GM21367 (cell line): ENCODE measurements at regions not wholly inside any gene's neighbourhood (a gene's known extent, or its start where the extent isn't known, plus 50 kb on each side); places are given as distances from the start of the nearest gene placed in this dataset.

ENCODE experiments used
- ATAC-seq: cut with Tn5 transposase; IDR thresholded peaks from one replicate; pipeline ENCODE4 v1.9.1; 2021; ENCODE audit not compliant: unreplicated experiment

DNA sequence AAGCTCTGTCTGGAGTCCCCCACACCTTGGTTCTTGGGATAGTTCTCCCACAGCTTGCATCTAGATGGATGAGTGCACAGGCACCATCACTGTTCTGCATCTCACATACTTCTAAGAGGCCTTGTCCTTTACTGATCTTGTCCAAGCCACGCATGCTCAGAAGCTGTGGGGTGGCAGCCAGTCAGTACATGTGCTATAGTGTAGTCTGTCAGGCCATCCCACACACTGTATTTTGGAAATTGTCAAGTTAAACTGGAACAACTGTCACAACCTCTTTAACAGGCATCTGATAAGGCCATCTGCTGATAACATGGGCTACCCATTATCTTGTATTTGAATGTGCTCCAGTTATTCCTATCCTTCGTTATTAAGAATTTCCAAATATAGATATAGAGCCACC lies 296.5 kb upstream of the AZI2 start:
- no peak for ATAC-seq

DNA sequence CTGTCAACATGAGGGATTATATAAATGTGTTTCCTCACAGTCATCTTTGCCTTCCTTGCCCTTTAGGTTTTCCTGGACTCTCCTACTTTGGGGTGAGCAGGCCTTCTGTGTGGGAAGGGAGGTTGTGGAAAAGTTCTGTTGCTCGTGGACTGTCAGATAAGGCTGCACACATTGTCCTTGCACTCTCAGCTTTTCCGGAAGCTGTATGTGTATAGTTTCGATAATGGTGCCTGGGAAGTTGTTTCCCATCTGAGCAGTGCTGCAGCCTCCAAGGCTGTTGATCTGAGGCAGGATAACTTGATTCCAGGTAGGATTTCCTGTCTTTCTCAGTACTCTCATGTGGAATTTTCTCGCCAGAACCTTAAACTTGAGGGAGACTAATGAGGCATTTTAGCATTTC lies 297.8 kb upstream of the AZI2 start:
- no peak for ATAC-seq

DNA sequence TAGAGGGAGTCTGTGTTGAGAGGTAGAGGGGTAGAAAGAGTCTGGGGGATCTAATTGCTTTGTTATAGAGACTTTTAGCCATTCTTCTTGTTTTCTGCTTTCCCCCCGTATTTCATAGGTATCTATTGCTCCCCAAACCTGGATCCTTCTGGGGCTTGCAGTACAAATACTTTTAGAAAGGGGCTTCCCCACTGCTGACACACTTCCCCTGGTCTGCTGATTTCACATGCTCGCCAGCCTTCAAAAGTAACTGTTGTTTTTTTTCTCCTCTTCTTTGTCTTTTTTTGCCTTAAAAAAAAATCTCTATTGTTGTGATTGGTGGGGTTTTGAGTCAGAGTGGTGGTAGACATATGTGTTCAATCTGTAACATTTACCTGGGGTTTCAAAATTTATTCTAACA lies 300.6 kb upstream of the AZI2 start:
- no peak for ATAC-seq

DNA sequence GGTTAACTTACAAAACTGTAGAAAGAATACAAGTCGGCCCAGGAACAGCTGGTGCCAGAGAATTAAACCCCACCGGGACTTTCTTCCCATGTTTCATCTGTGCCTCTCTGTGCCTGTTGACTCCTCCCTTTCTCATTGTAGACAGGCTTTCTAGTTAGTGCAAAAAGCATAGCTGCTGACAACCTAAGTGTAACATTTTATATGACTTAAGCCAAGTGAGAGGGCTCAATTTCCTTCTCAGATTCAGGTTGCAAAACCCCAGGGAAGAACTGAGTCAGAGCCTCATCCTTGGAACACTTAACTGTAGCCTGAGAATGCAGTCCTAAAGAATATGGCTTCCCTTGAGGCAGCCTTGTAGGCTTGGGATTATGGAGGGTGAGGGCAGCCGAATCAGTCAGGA lies 302.5 kb upstream of the AZI2 start:
- no peak for ATAC-seq

DNA sequence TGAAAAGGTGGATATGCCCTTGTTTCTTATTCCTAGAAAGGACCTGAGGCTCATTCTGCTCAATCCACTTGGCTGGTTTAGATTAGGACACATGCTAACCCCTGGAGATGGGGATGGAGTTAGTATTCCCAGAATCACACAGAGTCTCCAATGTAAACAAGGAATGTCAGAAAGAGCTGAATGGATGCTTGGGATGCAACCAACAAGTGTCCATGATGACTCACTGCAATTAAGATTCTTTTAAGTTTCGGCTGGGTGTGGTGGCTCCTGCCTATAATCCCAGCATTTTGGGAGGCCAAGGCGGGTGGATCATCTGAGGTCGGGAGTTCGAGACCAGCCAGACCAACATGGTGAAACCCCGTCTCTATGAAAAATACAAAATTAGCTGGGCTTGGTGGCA lies 315.5 kb upstream of the AZI2 start:
- no peak for ATAC-seq

DNA sequence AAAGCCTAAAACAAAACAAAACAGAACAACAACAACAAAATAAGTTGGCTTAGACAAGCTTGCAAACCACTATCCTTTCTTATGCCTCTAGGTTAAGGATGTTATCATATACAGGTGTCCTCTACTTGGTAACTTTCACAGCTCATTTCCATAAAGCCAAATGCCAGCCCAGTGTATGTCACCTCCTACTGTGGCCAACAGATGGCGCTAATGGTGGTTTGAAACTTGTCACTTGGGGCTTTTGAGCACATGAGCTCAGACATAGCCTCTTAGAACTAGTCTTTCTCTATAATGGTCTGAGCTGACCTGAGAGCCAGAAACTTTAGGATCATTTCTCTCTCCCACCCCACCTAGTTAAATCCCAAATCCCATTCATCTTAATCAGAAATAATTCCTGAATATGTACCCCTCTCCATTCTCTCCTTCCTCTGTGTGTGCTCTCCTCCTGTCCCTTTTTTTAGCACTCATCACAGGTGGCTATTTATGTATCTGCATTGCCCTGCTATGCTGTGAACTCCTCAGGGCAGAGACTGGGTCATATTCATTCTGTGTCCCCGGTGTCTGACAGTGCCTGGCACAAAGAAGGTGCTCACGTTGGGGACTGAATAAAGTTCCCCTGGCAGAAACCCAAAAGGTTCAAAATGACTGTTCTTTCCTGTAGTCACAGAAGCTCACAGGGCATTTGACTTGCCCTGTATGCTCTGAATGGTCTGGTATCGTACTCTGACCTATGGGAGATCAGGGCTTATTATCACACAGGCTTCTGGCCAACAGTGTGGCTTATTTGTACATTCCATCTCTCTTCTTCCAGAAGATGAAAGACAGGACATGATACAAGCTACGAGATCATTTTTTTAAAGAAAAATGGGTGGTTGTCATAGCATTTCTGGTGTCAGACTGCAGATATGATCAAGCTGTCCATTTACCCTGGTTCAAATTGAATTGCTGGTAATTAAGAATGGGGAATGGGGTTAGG lies 319.3 kb upstream of the AZI2 start:
- peak; percentile 96 for ATAC-seq

DNA sequence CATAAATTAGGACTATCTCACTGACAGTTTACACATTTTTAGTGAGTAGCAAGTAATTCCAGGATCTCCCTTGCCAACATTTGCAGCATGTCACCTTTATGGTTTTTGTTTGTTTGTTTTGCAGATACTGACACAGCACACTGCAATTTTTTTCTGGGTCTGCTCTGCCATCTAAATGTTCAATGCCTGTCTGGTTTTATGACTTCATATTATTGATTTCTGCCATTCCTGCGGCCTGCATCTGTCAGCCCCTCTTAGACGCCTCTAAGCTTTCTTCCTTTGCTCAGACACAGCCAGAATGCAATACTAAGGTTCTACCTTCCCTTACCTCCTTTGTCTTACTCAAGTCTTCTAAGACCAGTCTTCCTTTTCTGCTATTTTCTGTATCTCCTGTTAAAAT lies 321.2 kb upstream of the AZI2 start:
- no peak for ATAC-seq

DNA sequence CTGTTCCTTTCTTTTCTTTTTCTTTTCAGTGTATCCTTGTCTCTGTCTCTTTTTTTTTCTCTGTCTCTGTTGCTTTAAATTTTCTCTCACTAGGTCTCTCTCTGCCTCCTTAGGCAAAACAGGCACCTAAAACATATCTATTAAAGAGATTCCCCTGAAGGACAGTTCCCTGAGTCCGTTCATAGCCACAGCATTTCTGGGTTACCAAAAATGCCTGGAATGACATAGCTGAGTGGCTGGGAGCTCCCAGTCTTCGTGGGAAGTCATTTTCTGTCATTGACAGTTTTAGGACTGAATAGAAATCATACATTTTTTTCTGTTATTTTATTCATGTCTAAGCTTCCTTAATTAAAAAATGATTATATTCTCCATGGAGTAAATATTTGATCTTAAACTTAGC lies 323.8 kb upstream of the AZI2 start:
- no peak for ATAC-seq

DNA sequence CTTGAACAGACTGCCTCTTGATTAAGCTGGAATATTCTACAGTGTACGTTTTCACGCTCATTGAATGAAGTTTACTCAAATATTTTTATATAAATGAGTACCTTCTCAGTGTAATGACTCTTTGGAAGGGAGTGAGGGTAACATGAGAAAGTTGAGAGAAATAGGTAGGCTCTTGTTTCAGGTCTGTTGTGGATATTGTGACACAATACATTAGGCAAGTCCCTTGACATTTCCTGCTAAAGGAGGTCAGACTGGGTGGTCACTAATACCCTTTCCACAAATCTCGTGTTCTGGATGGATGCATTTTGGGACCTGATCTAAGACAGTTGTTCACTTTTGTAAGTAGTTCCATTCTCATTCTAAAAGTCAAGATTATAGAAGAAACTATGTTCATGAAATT lies 324.8 kb upstream of the AZI2 start:
- no peak for ATAC-seq

DNA sequence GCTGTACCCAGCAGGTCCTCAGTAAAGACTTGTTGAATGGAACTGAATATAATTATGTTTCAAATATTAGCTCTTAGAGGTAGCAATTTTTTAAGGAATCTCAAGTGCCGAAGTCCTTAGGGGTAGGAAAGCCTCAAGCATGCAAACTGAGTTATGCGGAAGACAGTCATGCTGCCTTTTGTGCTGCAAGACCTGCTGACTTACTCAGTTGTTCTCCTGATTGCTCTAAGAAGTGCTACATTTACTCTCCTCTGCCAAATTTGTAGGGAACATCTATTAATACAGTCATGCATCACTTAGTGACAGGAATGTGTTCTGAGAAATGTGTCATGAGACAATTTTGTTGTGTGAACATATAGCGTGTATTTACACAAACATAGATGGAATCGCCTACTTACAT lies 325.6 kb upstream of the AZI2 start:
- no peak for ATAC-seq

DNA sequence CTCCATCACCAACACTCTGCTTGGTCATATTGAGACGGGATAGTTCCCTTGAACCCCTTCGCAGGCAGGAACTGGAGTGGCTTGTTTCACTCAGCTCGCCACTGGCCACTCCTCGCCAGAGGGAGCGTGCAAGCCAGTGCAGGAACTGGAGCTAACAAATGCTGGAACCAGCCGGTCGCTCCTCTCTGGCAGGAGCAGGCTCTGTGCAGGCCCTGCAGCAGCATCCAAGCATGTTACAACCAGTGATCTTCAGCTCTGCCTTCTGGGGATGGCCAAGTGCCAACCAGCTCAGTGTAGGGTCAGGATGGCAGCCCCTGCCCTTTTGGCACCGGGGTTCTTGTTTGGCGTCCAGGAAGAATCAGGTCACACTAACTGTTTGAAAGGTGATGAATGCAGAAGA lies 329.0 kb upstream of the AZI2 start:
- ATAC-seq, result no peak

DNA sequence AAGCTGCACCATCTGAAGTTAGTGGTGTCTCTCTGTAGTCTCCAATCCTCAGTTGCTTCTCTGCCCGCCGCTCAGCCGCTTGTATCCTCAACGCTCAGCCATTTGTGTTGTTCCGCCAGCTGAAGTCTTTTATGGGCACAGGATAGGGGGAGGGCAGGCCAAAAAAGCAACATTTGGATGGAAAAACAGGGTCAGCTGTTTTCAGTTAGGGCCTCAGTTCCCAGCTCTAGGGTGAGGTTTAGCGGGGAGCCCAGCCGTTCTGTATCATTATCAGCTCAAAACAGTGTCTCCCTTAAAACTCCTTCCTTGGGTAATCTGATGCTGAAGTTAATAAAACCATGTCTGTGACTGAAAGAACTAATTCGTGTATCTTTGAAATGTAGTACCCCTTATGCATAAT lies 329.5 kb upstream of the AZI2 start:
- no peak for ATAC-seq

DNA sequence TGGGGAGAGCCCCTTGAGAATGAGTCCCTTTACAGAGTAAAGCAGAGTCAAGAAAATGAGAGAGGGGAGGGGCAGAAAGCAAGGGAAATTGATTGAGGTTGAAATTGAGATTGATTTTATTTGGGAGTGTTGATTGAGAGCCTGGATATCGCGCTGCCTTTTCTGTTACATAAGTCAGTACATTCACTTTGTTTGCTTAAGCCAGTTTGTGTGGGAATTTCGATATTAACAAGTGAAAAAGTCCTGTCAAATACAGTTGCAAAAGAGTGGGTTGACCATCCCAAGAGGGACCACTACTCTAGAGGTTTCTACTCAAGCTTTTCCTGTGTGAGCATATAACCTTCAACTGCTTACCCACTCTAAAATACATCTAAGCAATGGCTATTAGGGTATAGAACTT lies 331.4 kb upstream of the AZI2 start:
- ATAC-seq, result no peak

DNA sequence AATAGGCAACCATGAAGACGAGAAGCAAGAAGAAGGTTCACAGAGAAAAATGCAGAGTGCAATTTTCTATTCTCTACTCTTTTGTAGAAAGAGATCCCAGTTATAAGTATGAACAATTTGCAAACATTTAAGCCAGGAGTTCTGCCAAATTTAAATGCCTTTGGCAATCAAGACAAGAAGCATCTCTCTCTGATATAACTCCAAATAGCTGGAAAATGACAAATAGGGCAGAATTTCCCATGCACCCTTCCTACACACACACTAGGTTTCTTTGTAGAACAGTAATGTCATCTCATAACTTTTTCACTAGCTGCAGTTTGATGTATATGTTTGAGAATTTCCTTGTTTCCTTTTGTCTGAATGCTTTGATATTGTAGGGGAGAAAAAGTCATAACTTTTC lies 333.5 kb upstream of the AZI2 start:
- ATAC-seq, result no peak

DNA sequence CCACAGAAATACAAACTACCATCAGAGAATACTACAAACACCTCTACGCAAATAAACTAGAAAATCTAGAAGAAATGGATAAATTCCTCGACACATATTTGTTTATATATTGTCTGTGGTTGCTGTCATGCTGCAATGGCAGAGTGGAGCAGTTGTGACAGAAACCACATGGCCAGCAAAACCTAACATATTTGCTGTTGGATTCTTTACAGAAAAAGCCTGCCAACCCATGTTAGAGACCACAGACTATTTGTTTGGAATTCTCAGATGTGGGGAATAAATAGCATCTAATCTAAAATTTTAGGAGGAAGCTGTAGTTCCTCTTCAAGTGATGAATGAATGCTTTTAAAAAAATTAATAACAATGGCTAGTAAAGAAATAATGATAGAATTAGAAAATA lies 341.6 kb upstream of the AZI2 start:
- ATAC-seq, result no peak

DNA sequence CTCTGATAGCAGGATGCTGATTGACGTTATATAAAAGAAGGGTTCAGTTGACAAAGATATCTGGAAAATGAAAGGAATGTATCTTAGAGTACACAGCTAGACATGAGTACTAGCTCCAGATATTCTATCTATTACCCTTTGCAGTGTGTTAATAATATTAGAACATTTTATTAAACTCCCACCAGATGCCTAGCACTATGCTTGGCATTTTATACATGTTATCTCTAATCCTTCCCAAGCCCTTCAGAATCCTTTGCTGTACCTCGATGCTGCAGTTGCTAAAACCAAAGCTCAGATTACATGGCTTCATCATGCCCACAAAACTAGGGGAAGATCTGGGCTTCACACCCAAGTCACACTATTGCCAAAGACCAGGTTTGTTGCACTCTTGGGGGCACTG lies 350.1 kb upstream of the AZI2 start:
- no peak for ATAC-seq

DNA sequence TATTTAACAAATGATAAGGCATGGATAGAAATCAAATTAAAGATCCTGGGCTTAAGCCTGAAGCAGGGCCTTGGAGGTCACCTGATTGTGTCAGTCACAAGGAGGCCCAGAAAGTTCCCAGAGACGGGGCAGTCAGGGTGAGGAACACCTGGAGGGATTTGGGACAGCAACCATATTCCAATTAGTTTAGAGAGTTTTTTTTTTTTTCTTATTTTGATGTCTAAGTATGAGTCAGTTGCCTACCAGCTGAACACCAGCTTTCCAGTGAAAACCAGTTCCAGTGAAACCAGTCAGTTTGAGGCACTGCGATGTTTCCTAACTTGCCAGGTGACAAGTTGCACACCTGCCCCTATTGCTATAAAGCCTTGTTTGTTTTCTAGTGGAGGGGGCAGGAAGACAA lies 350.7 kb upstream of the AZI2 start:
- no peak for ATAC-seq

DNA sequence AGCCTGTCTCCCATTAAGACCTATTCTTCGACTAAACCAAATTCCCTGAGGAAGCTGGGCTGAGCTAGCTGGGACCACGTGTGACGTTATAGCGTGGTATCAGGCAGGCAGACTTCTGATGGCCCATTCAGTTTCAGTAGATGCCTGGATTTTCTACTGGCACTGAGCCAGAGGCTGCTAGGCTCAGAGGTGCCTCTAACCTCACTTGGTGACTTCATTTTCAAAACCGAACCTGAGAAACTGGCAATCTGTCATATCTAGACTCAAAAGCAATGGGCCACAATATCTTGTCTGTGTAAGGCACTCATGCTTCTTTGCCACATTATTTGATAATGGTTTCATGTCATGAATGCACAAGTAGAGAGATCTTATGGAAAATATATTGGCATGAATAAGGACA lies 352.1 kb upstream of the AZI2 start:
- no peak for ATAC-seq

DNA sequence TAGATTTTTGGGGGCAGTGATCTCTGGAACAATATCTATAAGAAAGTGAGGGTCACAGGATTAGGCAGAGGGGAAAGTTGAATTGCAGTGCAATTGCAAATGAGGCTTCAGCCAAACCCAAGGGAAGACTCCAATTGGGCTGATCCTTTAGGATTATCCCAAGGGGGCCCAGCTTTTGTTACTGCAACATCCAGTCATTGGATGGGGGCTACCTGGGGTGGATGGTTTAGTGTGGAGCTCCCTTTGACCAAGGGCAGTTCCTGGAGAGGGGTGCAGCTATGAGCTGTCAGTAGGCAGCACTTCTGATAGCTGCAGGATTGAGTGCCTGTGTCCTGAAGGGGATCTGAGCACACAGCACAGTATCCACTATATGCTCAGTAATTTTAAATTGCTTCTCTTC lies 355.2 kb upstream of the AZI2 start:
- ATAC-seq, result no peak

DNA sequence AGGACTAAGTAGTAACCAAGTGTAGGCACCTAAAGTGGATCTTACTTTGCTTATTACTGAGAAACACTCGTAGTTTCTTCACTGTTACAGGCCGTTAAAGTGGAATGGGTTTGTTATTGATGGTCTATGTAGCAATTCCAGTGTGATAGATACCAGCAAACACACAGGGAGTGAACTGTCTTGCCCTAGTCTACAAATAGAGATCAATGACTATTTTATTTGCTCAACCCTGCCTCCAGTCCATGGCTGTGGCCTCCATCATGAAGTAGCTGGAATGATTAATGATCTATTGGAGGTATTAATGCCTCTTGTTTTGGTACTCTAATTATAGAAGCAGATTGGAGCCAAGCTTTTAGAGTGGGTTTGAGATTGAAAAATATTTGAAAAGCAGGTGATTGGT lies 362.7 kb upstream of the AZI2 start:
- ATAC-seq, result no peak

DNA sequence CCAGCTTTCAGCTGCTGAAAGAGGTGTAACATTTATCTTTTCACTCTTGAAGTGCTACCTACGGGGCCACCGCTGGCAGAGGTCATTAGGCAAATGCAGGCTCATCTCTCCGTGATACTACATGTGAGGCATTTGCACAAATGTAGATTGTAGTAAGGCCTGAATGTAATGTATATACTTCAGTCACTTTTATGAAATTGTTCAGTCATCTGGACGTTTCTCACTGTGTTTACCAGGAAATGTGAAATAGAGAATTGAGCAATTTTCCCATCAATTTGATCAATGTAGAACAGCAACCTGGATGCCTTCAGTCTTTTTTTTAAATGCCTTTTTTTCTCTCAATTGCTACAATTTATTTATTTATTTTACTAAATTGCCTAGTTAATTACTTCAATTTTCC lies 368.3 kb upstream of the AZI2 start:
- no peak for ATAC-seq

DNA sequence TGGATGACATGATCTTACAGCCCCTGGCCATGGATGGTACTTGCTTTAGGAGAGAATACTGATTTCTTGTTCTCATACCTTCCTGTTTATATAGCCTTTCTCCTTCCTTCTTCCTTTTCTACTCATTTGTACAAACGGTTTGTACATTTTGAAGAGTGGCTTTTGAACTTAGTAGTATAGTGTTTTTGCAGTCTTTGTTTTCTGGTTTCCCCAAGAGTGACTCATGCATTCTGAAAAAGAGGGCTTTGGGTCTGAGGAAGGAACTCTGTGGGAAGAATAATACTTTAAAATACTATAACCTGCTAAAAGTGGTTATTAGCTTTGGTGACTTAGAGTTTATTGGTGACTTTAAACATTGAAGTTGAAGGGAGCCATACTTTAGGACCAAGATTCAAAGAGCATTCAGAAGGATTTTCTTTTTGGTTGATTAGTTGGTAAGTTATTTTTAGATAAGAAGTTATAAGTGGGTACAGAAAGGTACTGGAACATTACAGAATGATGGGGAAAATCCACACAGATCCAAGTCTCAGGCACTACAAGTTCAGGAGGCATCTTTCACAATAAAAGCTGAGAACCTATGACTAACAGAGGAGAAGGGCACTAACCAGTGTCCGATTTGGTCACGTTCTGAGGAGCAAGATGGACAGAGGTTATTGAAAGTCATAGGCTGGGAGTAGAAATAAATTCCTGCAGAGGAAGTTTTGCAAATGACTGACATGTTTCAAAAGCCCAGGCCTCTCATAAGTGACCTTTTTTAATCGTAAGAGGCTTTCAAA lies 369.6 kb upstream of the AZI2 start:
- no peak for ATAC-seq
